NCI-H446 treated with DMSO at 0.1 percent for 48 hours (cell line): ENCODE measurements at regions not wholly inside any gene's neighbourhood (a gene's known extent, or its start where the extent isn't known, plus 50 kb on each side); places are given as distances from the start of the nearest gene placed in this dataset.

Source experiments
- DNase-seq: peaks from one replicate; lab custom pipeline; 2025; lab: John Stamatoyannopoulos, UW

- no peak for DNase-seq
Measured at GRCh38 chr12:20189767-20190166, 178.6 kb upstream of the PDE3A start.

- peak; percentile 5 for DNase-seq
Measured at GRCh38 chr12:20194171-20194570, 174.2 kb upstream of the PDE3A start.

GRCh38 chr12:20196767-20197166 is 171.6 kb upstream of the PDE3A start:
- DNase-seq = no peak

- no peak for DNase-seq
Measured at GRCh38 chr12:20197411-20197810, 170.9 kb upstream of the PDE3A start.

- DNase-seq = no peak
Measured at GRCh38 chr12:20199780-20200179, 168.6 kb upstream of the PDE3A start.

GRCh38 chr12:20201733-20202132 is 166.6 kb upstream of the PDE3A start:
- DNase-seq = no peak

GRCh38 chr12:20205854-20206253 is 162.5 kb upstream of the PDE3A start:
- DNase-seq = no peak

GRCh38 chr12:20206410-20206809 is 161.9 kb upstream of the PDE3A start:
- DNase-seq = no peak

GRCh38 chr12:20210621-20211215 is 157.6 kb upstream of the PDE3A start:
- DNase-seq = no peak

- no peak for DNase-seq
Measured at GRCh38 chr12:20211541-20211940, 156.8 kb upstream of the PDE3A start.

- peak; percentile 70 for DNase-seq
Measured at GRCh38 chr12:20211981-20212421, 156.3 kb upstream of the PDE3A start.

- DNase-seq = peak; percentile 98
Measured at GRCh38 chr12:20212658-20213555, 155.4 kb upstream of the PDE3A start.

- peak; percentile 61 for DNase-seq
Measured at GRCh38 chr12:20213723-20214625, 154.4 kb upstream of the PDE3A start.

GRCh38 chr12:20220339-20220738 is 148.0 kb upstream of the PDE3A start:
- DNase-seq = peak; percentile 56

GRCh38 chr12:20232931-20233675 is 135.2 kb upstream of the PDE3A start:
- no peak for DNase-seq

GRCh38 chr12:20234474-20234873 is 133.9 kb upstream of the PDE3A start:
- no peak for DNase-seq

- DNase-seq = no peak
Measured at GRCh38 chr12:20237091-20237490, 131.2 kb upstream of the PDE3A start.

GRCh38 chr12:20245491-20245890 is 122.8 kb upstream of the PDE3A start:
- DNase-seq = no peak

GRCh38 chr12:20248646-20249045 is 119.7 kb upstream of the PDE3A start:
- DNase-seq = no peak

- DNase-seq = no peak
Measured at GRCh38 chr12:20250761-20251160, 117.6 kb upstream of the PDE3A start.

- DNase-seq = no peak
Measured at GRCh38 chr12:20257311-20257710, 111.0 kb upstream of the PDE3A start.

- no peak for DNase-seq
Measured at GRCh38 chr12:20259786-20260185, 108.6 kb upstream of the PDE3A start.
